B cell (primary cell): ENCODE measurements at regions not wholly inside any gene's neighbourhood (a gene's known extent, or its start where the extent isn't known, plus 50 kb on each side); places are given as distances from the start of the nearest gene placed in this dataset.

Source experiments
- ATAC-seq: fragments of 200-7000 bp; cut with Tn5 transposase; one replicate; pipeline ENCODE4 v1.10.0; 2021; ENCODE audit warnings: low read depth, mild to moderate bottlenecking, moderate number of reproducible peaks, moderate library complexity
- CTCF ChIA-PET: fragments of 350-600 bp; sonication (Branson Sonifier 250); formaldehyde crosslinking; loops from one replicate; lab custom pipeline; 2021; ENCODE audit warnings: antibody characterized with exemption, inconsistent platforms; lab: Charles Lee
- POLR2A ChIA-PET: fragments of 350-600 bp; sonication (Branson Sonifier 250); formaldehyde crosslinking; loops from one replicate; lab custom pipeline; 2021; ENCODE audit warnings: antibody characterized with exemption; lab: Charles Lee
- DNase-seq: peaks from one replicate; pipeline ENCODE4 v3.0.0; 2013
- H2AFZ ChIP-seq: 2 replicates; pipeline ENCODE4 v1.6.1; 2012; ENCODE audit warnings: mild to moderate bottlenecking, low read depth, low read length; ENCODE audit not compliant: insufficient read depth, poor library complexity, severe bottlenecking
- H3K27ac ChIP-seq, 2 donors: 1 replicate in 1 of 2; 2 replicates in 1 of 2; pipeline ENCODE4 v1.5.1; 2012 to 2013; ENCODE audit warnings: low read length in 2 of 2, mild to moderate bottlenecking in 2 of 2, moderate library complexity in 1 of 2
- H3K27me3 ChIP-seq, 4 experiments: fragments of 200-600 bp in 1 of 4; sonication (generic) in 1 of 4; replicated peaks in 1 of 4; 1 replicate in 2 of 4; 2 replicates in 2 of 4; pipeline versions ENCODE4 v1.6.1 to v1.7.0; 2013 to 2016; ENCODE audit warnings: low read length in 3 of 4, mild to moderate bottlenecking in 2 of 4, mixed read lengths in 1 of 4, moderate library complexity in 1 of 4; ENCODE audit not compliant: insufficient read depth in 4 of 4, control insufficient read depth in 3 of 4; ENCODE audit errors: control extremely low read depth in 1 of 4
- H3K36me3 ChIP-seq, 2 experiments: replicated peaks in 1 of 2; 1 replicate in 1 of 2; 2 replicates in 1 of 2; pipeline versions ENCODE4 v1.6.1 to v1.7.1; 2013; ENCODE audit warnings: low read length in 1 of 2; ENCODE audit not compliant: insufficient read depth in 2 of 2, control insufficient read depth in 1 of 2; ENCODE audit errors: control extremely low read depth in 1 of 2, extremely low read depth in 1 of 2
- H3K4me1 ChIP-seq, 2 donors: fragments of 200-600 bp in 1 of 2; sonication (generic) in 1 of 2; 1 replicate in 1 of 2; 2 replicates in 1 of 2; pipeline versions ENCODE4 v1.5.1 to v1.6.1; 2013 to 2017; ENCODE audit warnings: low read length in 2 of 2; ENCODE audit not compliant: control insufficient read depth in 2 of 2, insufficient read depth in 2 of 2
- H3K4me2 ChIP-seq: replicated peaks from 2 replicates; pipeline ENCODE3; 2012; ENCODE audit warnings: mild to moderate bottlenecking, low read depth, low read length; ENCODE audit not compliant: poor library complexity, severe bottlenecking
- H3K4me3 ChIP-seq, 5 experiments: fragments of 200-600 bp in 1 of 5; sonication (generic) in 1 of 5; 1 replicate in 3 of 5; 2 replicates in 2 of 5; pipeline versions ENCODE4 v1.5.1 to v1.7.0; 2011 to 2016; ENCODE audit warnings: low read length in 4 of 5, mild to moderate bottlenecking in 4 of 5, low read depth in 2 of 5, control low read depth in 1 of 5, moderate library complexity in 1 of 5; ENCODE audit not compliant: insufficient read depth in 1 of 5; ENCODE audit errors: control extremely low read depth in 1 of 5, extremely low read depth in 1 of 5
- H3K79me2 ChIP-seq: fragments of 200-600 bp; sonication (generic); one replicate; pipeline ENCODE4 v1.6.0; 2016; ENCODE audit warnings: low read length; ENCODE audit not compliant: control insufficient read depth, insufficient read depth
- H3K9ac ChIP-seq: fragments of 200-600 bp; sonication (generic); 2 replicates; pipeline ENCODE4 v1.6.1; 2017; ENCODE audit warnings: mild to moderate bottlenecking, low read length, moderate library complexity
- H3K9me3 ChIP-seq, 3 donors: one replicate each; pipeline versions ENCODE4 v1.6.1 to v1.7.1; 2013; ENCODE audit warnings: low read length in 2 of 3; ENCODE audit not compliant: control insufficient read depth in 2 of 3, insufficient read depth in 1 of 3; ENCODE audit errors: control extremely low read depth in 1 of 3
- H4K20me1 ChIP-seq: 2 replicates; pipeline ENCODE4 v1.6.0; 2012; ENCODE audit warnings: mild to moderate bottlenecking, low read length; ENCODE audit not compliant: insufficient read depth, control insufficient read depth, poor library complexity, severe bottlenecking
- H3K27ac Mint-ChIP-seq: one replicate; pipeline ENCODE4 v1.8.0; 2021; ENCODE audit warnings: mixed read lengths
- H3K27me3 Mint-ChIP-seq: one replicate; pipeline ENCODE4 v1.8.0; 2021; ENCODE audit warnings: mixed read lengths
- H3K4me1 Mint-ChIP-seq: one replicate; pipeline ENCODE4 v1.8.0; 2021; ENCODE audit warnings: mixed read lengths
- H3K4me3 Mint-ChIP-seq: one replicate; pipeline ENCODE4 v1.8.0; 2021; ENCODE audit warnings: mixed read lengths
- H3K9me3 Mint-ChIP-seq: one replicate; pipeline ENCODE4 v1.8.0; 2022; ENCODE audit warnings: mixed read lengths; ENCODE audit not compliant: insufficient read depth
- CTCF ChIP-seq: fragments of 200-600 bp; IDR thresholded peaks from one replicate; pipeline ENCODE4 v1.8.0; 2022; ENCODE audit warnings: antibody characterized with exemption, mild to moderate bottlenecking
- EZH2 ChIP-seq: IDR thresholded peaks from 2 replicates; pipeline ENCODE4 v1.6.1; 2012; ENCODE audit warnings: borderline replicate concordance, low read depth, mild to moderate bottlenecking, moderate library complexity, low read length; ENCODE audit not compliant: insufficient read depth, poor library complexity, severe bottlenecking
- WGBS: methylation state at CpG from one replicate; pipeline ENCODE4 v1.1.5; 2013; ENCODE audit warnings: missing lambda C conversion rate; ENCODE audit not compliant: insufficient coverage; 5-methylcytosine and 5-hydroxymethylcytosine counted together
- intact Hi-C: fragments of 100-400 bp; cut with micrococcal nuclease; formaldehyde crosslinking; loops from one replicate; pipeline ENCODE4 v1.10.0; 2022

- H3K9me3 Mint-ChIP-seq = no peaks in the 10 kb centered on the region
- DNase-seq (no peak), ATAC-seq (no peak)
- Histone ChIP-seq H3K4me1 (no peaks in the 10 kb centered on the region), H3K9me3 (no peaks in the 10 kb centered on the region), H3K4me2 (no peak overlapping the region), H3K79me2 (no peaks in the 10 kb centered on the region), H2AFZ (no peak overlapping the region), H3K9ac (no peak overlapping the region), H3K27me3 (no peaks in the 10 kb centered on the region), H3K4me3 (no peak overlapping the region), H3K36me3 (no peaks in the 10 kb centered on the region), H3K27ac (no peak overlapping the region), H4K20me1 (no peaks in the 10 kb centered on the region)
- WGBS = 80% methylated on average over 1 of the region's 1 CpG
- ChIA-PET CTCF (no interaction called here), POLR2A (no interaction called here)
- no peaks in the 10 kb centered on the region for H3K4me1 Mint-ChIP-seq
- TF ChIP-seq CTCF (no peak), EZH2 (no peak)
- H3K4me3 Mint-ChIP-seq = no peak overlapping the region
- intact Hi-C loops = no loop called here
- no peak overlapping the region for H3K27ac Mint-ChIP-seq
- H3K27me3 Mint-ChIP-seq = no peaks in the 10 kb centered on the region
These were observed 951.1 kb upstream of the ADGRB3 start for GRCh38 chr6:67683960-67684359.

- H3K9me3 Mint-ChIP-seq = no peaks in the 10 kb centered on the region
- H4K20me1 ChIP-seq = no peaks in the 10 kb centered on the region
- TF ChIP-seq EZH2 = no peak
- TF ChIP-seq CTCF = no peak
- WGBS = no CpG with 5 or more reads among the region's 2 CpGs
- H3K4me1 Mint-ChIP-seq = no peaks in the 10 kb centered on the region
- H3K4me3 Mint-ChIP-seq = no peak overlapping the region
- H3K4me2 ChIP-seq = no peak overlapping the region
- H3K27me3 ChIP-seq = no peaks in the 10 kb centered on the region
- no peaks in the 10 kb centered on the region for H3K36me3 ChIP-seq
- peaks cover 0 to 6% (median 0%) of the 10 kb centered on the region in 3 donors for H3K9me3 ChIP-seq
- H2AFZ ChIP-seq = no peak overlapping the region
- ChIA-PET CTCF (no interaction called here), POLR2A (no interaction called here)
- no peak overlapping the region for H3K27ac ChIP-seq
- H3K79me2 ChIP-seq = no peaks in the 10 kb centered on the region
- no peak overlapping the region for H3K4me3 ChIP-seq
- H3K9ac ChIP-seq = no peak overlapping the region
- DNase-seq = no peak
- ATAC-seq = no peak
- intact Hi-C loops = no loop called here
- H3K27me3 Mint-ChIP-seq = no peaks in the 10 kb centered on the region
- no peaks in the 10 kb centered on the region for H3K4me1 ChIP-seq
- H3K27ac Mint-ChIP-seq = no peak overlapping the region
These were observed 954.7 kb upstream of the ADGRB3 start for GRCh38 chr6:67680297-67680932.
